ENCODE measurements at regions not wholly inside any gene's neighbourhood (a gene's known extent, or its start where the extent isn't known, plus 50 kb on each side); places are given as distances from the start of the nearest gene placed in this dataset.

DNA sequence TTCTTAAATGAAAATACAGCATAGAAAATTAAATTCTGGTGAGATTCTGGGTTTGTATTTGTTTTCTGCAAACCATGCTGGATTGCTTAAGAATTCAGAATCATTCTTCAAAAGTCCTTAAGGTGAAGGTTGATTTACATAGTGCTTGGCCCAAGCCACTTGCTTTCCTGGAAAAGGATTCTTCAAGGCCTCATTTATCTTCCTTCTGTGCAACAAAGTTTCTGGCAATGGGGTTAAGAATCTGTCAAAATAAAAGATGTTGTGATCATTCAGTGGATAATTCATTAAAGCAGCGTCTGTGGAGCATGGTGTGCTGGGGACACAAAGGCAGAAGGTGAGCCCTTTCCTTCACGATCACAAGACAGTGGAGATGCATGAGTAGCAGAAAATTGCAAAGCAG, 351.9 kb downstream of the GALR1 start:
- TF ChIP-seq POLR2A (IDR thresholded peaks at IDR 0.05): no peak
- TF ChIP-seq, protein P1, sequence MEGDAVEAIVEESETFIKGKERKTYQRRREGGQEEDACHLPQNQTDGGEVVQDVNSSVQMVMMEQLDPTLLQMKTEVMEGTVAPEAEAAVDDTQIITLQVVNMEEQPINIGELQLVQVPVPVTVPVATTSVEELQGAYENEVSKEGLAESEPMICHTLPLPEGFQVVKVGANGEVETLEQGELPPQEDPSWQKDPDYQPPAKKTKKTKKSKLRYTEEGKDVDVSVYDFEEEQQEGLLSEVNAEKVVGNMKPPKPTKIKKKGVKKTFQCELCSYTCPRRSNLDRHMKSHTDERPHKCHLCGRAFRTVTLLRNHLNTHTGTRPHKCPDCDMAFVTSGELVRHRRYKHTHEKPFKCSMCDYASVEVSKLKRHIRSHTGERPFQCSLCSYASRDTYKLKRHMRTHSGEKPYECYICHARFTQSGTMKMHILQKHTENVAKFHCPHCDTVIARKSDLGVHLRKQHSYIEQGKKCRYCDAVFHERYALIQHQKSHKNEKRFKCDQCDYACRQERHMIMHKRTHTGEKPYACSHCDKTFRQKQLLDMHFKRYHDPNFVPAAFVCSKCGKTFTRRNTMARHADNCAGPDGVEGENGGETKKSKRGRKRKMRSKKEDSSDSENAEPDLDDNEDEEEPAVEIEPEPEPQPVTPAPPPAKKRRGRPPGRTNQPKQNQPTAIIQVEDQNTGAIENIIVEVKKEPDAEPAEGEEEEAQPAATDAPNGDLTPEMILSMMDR (IDR thresholded peaks at IDR 0.05): no peak
- TF ChIP-seq POLR2AphosphoS5 (IDR thresholded peaks at IDR 0.05): no peak
- TF ChIP-seq EP300 (IDR thresholded peaks at IDR 0.05): no peak
